ENCODE measurements at regions not wholly inside any gene's neighbourhood (a gene's known extent, or its start where the extent isn't known, plus 50 kb on each side); places are given as distances from the start of the nearest gene placed in this dataset.

DNA sequence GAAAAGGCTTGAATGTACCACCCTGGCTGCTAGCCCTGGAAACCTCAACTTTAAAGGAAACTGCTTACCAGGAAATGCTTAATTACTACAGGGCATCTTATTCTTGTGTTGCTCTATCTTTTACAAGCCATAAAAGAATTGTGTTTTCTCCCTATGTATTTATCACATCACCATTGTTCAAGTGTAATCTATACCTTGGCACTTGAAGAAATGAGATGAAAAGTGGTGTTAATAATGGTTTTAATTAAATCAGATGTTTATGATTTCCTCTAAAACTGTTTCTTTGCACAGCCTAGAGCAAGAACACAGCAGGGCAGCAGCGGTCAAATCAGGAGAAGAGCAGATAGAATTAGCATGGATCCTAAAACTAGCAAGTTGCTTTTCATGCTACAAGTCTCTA, 131.8 kb upstream of the RGMB start:
- no peaks in the 10 kb centered on the region for H3K9me2 ChIP-seq (replicated peaks; ENCODE audit: insufficient read depth)
- no peaks in the 10 kb centered on the region for H3K4me1 ChIP-seq (ENCODE audit: insufficient read depth)
- no peaks in the 10 kb centered on the region for H3K9me3 ChIP-seq (ENCODE audit: low read depth)
- H2AFZ ChIP-seq, result no peak overlapping the region
- no peak overlapping the region for H3K4me2 ChIP-seq
- TF ChIP-seq EZH2 (IDR thresholded peaks at IDR 0.05; ENCODE audit: borderline replicate concordance) (no peak), EZH2phosphoT487 (IDR thresholded peaks at IDR 0.05; ENCODE audit: low read depth, severe bottlenecking, unreplicated experiment) (no peak)
- TF ChIP-seq, protein P1, sequence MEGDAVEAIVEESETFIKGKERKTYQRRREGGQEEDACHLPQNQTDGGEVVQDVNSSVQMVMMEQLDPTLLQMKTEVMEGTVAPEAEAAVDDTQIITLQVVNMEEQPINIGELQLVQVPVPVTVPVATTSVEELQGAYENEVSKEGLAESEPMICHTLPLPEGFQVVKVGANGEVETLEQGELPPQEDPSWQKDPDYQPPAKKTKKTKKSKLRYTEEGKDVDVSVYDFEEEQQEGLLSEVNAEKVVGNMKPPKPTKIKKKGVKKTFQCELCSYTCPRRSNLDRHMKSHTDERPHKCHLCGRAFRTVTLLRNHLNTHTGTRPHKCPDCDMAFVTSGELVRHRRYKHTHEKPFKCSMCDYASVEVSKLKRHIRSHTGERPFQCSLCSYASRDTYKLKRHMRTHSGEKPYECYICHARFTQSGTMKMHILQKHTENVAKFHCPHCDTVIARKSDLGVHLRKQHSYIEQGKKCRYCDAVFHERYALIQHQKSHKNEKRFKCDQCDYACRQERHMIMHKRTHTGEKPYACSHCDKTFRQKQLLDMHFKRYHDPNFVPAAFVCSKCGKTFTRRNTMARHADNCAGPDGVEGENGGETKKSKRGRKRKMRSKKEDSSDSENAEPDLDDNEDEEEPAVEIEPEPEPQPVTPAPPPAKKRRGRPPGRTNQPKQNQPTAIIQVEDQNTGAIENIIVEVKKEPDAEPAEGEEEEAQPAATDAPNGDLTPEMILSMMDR (IDR thresholded peaks at IDR 0.05; ENCODE audit: poor library complexity), result no peak
- no peaks in the 10 kb centered on the region for H3K79me2 ChIP-seq
- H3K36me3 ChIP-seq (replicated peaks; ENCODE audit: insufficient read depth, low read depth), result no peaks in the 10 kb centered on the region
- H3K27me3 ChIP-seq, result no peaks in the 10 kb centered on the region
- DNase-seq (ENCODE audit: low spot score), result no peak
- 84% methylated on average over 1 of the region's 1 CpG for WGBS (ENCODE audit: low lambda C conversion rate, missing lambda C conversion rate)
- H4K20me1 ChIP-seq (ENCODE audit: insufficient read depth, poor library complexity, severe bottlenecking), result no peaks in the 10 kb centered on the region
- H3K4me3 ChIP-seq, result no peak overlapping the region
- H3K27ac ChIP-seq, result no peak overlapping the region

DNA sequence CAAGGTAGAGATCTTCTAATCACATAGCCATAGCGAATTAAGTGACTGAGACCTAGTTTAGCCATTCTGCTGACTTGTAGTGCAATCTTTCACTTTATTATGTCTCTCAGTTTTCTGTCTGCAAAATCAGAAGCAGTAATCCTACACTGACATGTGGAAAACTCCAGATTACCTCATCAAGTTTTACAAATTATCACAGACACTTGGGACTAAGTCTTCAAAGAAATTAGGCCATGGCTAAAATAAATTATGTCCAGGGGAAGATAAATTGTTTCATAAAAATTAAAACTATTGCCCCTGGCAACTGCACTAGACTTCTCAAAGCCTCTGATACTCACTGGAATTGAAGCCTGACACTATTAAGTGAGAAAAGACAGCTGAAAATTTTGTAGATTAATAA, 129.9 kb upstream of the RGMB start:
- Histone ChIP-seq H3K9me3 (ENCODE audit: low read depth) (no peaks in the 10 kb centered on the region), H3K4me1 (ENCODE audit: insufficient read depth) (no peaks in the 10 kb centered on the region), H2AFZ (no peak overlapping the region), H3K9me2 (replicated peaks; ENCODE audit: insufficient read depth) (no peaks in the 10 kb centered on the region), H3K27ac (no peak overlapping the region), H3K79me2 (no peaks in the 10 kb centered on the region), H4K20me1 (ENCODE audit: insufficient read depth, poor library complexity, severe bottlenecking) (no peaks in the 10 kb centered on the region), H3K4me3 (no peak overlapping the region), H3K4me2 (no peak overlapping the region), H3K36me3 (replicated peaks; ENCODE audit: insufficient read depth, low read depth) (no peaks in the 10 kb centered on the region), H3K27me3 (no peaks in the 10 kb centered on the region)
- no peak for DNase-seq (ENCODE audit: low spot score)
- WGBS (ENCODE audit: low lambda C conversion rate, missing lambda C conversion rate), result 94% methylated on average over 1 of the region's 1 CpG
- TF ChIP-seq EZH2phosphoT487 (IDR thresholded peaks at IDR 0.05; ENCODE audit: low read depth, severe bottlenecking, unreplicated experiment), result no peak
- no peak for TF ChIP-seq EZH2 (IDR thresholded peaks at IDR 0.05; ENCODE audit: borderline replicate concordance)
- TF ChIP-seq, protein P1 (IDR thresholded peaks at IDR 0.05; ENCODE audit: poor library complexity), result no peak

DNA sequence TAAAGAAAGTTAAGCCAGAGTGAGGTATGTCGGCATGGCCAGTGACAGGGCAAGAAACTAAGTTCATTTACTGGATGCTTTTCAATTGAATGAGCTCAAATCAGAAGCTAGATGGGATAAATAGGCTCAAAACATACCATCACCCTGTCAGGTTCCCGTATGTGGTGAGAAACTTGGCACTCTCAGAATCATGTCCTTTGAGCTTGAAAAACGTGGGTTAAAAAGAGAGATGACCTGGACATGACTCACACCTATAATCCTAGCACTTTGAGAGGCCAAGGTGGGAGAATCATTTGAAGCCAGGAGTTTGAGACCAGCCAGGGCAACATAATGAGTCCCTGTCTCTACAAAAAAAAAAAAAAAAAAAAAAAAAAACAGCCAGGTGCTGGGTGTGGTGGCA, 121.7 kb upstream of the RGMB start:
- Histone ChIP-seq H3K79me2 (no peaks in the 10 kb centered on the region), H3K4me3 (no peak overlapping the region), H3K27me3 (no peaks in the 10 kb centered on the region), H3K4me2 (no peak overlapping the region), H3K9me3 (ENCODE audit: low read depth) (no peaks in the 10 kb centered on the region), H3K4me1 (ENCODE audit: insufficient read depth) (no peaks in the 10 kb centered on the region), H3K36me3 (replicated peaks; ENCODE audit: insufficient read depth, low read depth) (no peaks in the 10 kb centered on the region), H3K27ac (no peak overlapping the region), H2AFZ (no peak overlapping the region), H3K9me2 (replicated peaks; ENCODE audit: insufficient read depth) (no peaks in the 10 kb centered on the region), H4K20me1 (ENCODE audit: insufficient read depth, poor library complexity, severe bottlenecking) (no peaks in the 10 kb centered on the region)
- 73% methylated on average over 3 of the region's 3 CpGs for WGBS (ENCODE audit: low lambda C conversion rate, missing lambda C conversion rate)
- TF ChIP-seq EZH2 (IDR thresholded peaks at IDR 0.05; ENCODE audit: borderline replicate concordance) (no peak), EZH2phosphoT487 (IDR thresholded peaks at IDR 0.05; ENCODE audit: low read depth, severe bottlenecking, unreplicated experiment) (no peak)
- TF ChIP-seq, protein P1 (IDR thresholded peaks at IDR 0.05; ENCODE audit: poor library complexity), result no peak
- DNase-seq (ENCODE audit: low spot score), result no peak
